ENCODE measurements at regions not wholly inside any gene's neighbourhood (a gene's known extent, or its start where the extent isn't known, plus 50 kb on each side); places are given as distances from the start of the nearest gene placed in this dataset.
"Not testable (repeated sequence)": the region's sequence is repeated elsewhere in the genome, so short reads cannot be mapped to it uniquely, and the experiment has no call there.

DNA sequence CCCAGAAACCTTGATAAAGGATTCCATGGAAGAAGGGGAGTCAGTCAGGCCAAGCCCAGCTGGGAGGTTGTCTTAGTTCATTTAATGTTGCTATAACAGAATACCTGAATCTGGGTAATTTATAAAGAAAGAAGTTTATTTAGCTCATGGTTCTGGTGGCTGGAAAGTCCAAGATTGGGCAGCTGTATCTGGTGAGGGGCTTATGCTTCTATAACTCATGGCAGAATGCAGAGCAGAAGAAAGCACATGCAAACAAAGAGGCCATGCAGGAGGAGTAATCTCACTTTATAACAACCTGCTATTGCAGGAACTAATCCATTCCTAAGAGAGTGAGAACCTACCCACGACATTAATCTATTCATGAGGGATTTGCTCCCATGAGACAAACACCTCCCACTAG lies 54.2 kb upstream of the ANKRD1 start:
- DNase-seq, result no peak

DNA sequence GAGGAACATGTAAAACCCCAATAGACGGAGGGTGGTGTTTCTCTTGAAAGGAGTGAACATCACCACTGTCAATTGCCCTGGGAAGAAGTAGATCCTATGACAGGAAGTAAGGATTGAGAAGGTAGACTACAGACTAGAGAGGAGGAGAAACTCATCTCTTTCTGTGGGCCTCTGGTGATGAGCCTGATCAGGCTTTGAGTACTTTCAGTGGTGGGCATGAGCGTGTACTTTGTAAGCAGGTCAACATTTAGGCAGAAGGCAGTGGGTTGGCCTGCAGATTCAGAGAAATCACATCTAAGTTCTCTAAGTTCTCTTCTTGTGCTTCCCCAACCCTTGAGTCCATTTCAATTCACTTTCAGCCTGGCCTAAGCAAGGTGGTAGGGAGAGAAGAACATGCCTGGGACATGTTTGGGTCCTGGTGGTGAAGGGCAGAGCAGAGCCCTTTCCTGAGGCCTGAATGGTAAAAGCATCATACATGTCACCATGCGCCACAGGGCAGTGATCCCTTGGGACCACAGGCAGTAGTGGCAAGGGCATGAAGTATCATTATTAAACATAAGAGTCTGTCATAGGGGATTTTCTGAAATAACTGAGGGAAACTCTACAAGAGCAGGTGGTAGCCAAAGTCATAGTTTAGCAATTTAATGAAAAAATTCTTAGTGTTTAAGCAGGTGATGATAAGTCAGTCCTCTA lies 56.4 kb upstream of the ANKRD1 start:
- no peak for DNase-seq

DNA sequence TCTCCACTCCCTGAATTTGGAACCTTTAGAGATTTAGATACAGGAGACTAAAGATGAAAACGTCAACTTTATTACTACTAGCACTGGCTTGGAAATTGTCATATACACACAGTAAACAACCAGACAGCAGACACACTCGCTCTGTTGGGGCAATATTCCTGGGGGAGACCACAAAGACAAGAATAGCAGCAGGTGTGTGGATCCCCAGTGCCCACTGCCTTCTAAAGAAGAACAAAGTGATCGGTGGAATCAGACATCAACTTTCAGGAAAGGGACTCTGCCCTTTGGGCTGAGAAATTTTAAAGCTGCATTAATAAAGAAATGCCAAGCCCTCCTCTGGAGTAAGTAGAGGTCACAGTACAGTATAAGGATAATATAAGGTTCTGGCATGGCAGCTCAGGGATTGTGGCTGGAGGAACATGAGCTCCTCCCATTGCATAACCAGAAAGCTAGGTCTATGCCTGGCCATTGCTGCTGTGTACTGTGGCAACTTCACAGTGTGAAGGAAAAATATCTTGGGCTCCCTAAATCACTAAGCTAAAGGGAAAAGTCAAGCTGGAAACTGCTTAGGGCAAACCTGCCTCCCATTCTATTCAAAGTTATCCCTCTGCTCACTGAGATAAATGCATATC lies 57.1 kb upstream of the ANKRD1 start:
- DNase-seq, result no peak

DNA sequence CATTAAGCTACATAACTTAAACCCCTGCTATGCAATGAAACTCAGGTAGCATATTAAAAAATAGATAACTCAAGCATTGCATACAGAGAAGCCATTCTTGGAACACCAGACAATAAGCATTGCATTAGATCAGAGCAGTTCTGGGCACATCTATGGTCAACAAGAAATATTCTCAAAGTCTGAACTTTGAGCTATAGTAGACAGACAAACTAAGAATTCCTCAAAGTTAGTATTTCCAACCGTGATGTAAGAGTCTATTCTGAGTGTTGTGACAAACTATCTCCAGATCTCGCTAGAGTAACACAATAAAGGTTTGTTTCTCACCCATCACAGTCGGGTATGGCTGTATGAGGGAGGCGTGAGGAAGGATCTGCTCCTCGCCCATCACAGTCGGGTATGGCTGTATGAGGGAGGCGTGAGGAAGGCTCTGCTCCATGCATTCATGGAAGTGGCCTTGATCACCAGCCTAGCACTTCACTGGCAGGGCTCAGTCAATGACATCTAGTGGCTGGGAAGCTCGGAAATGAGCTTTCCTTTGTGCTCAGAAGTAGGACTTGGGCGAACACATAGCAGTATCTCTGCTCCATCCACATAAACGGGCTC lies 61.6 kb upstream of the ANKRD1 start:
- no peak for DNase-seq

DNA sequence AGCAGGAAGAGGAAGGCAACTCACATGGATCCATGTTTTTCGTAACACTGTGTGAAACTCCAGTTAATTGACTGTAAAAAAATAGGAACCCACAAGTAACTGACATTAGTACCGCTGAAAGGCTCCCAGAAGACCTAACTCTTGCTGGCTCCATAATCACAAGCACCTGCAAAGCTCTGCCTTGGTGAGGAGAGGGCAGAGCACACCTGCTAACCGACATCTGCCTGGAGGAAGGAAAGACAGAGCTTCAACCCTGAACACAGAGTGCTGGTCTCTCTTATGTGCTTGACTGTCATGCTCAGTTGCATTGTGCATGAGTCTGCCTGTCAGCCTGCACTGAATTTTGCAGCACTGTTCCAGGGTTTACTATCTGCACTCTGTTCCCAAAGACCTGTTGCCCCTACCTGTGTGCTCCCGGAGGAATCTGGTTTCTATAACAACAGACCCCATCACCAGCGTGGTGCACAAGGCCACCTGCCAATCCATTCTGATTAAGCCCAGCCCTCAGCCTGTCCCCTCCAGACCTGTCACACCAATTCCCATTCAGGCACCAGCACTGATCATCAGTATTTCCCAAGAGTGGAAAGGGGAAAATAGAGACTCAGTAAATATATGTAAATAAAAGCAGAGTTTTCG lies 63.1 kb upstream of the ANKRD1 start:
- no peak for DNase-seq

DNA sequence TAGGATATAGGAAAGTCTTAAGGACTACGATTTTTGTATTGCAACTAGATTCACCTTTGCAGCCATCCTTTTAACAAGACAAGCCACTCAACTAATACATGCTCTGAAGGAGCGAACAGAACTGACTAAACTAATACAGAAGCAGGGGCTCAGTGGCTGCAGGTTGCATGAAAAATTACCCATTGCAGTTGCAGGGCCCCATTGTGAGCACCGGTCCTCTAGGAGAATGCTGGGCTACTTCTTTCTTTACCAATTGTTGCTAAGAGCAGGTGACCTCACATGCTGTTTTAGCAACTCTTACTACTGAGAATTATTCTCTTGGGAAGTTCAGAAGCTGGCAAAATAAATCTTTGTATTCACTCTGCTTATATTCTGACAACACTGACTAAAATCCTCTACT lies 64.0 kb upstream of the ANKRD1 start:
- DNase-seq, result no peak

DNA sequence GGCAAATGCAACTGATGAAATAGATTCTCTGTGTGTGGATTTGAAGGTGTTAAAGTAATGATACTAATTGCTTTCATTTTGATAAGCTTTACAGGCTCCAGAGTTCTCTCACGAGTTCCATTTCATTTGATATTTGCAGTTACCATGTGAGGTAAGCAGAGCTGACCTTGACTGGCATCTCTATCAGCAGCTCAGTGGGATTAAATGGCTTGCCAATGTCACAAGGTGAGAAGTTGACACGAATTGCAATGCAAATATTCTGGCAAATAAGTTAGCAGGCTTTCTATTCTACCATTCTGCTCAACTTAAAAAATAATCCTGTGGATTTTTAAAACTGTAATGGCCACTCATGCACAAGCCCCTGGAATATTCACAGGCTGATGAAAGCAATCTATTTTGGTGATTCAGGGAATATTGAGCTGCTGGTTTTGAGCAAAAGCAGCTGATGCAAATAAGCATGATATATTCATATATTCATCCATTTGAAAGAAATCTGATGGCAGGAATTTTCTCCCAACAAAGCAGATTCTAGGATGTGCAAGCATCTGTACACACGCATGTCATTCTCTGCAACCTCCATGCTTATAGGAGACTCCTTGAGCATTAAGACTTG lies 64.5 kb upstream of the ANKRD1 start:
- no peak for DNase-seq

DNA sequence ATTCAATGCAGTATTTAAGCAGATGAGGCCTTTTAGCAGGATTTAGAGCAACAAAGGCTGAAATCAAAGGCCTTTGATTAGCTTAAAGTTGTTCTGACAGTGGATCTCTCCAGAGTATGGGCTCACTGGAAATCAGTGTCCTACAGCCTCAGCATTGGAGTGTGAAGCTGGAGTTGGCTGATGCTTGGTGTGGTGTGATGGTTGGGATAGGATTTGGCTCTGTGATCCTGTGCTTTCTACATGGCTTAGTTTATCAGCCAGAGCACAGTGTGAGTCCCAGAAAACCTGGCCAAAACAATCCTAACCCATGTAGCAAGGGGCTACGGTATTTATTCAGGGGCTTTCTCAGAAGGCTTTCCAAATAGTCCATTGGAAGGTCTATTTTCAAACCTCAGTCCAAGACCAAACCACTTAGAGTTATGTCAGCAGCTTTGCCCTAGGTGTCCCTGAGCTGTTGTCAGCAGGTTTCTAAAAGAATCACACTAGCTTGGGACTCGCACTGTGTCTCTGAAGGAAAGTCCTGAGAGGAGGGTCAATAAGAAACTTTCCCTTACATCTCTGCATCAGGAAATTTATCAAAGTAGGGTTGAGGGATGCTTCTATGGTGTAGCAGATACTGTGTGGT lies 65.4 kb upstream of the ANKRD1 start:
- no peak for DNase-seq

DNA sequence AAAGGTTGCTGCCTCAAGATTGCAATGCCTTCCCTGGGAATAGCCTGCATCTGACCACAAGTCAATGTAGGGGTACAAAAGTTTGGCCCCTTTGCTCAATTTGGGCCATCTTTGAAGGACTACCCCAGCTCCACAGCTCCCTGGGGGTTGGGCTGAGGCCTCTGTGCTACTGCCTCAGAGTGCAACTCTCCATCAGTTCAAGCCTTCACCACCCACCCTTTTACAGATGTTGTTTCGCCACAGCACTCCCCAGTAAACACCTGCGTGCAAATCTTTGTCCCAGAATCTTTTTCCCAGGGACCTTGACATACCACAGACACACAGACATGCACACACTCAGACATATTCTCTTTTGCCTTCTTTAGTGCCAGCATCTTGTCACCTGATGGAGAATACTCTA lies 66.0 kb upstream of the ANKRD1 start:
- DNase-seq, result no peak

DNA sequence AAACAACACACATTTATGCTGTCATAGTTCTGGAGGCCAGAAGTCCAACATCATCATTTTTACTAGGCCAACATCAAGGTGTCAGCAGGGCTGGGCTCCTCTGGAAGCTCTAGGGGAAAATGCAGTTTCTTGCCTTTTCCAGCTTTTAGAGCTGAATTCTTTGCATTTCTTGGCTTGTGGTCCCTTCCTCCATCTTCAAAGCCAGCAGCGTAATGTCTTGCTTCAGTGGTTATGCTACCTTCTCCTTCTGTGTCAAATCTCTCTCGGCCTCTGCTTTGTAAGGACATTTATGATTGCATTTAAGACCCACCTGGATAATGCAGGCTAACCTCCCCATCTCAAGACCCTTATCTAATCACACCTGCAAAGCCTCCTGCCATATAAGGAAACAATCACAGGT lies 66.5 kb upstream of the ANKRD1 start:
- DNase-seq, result no peak

DNA sequence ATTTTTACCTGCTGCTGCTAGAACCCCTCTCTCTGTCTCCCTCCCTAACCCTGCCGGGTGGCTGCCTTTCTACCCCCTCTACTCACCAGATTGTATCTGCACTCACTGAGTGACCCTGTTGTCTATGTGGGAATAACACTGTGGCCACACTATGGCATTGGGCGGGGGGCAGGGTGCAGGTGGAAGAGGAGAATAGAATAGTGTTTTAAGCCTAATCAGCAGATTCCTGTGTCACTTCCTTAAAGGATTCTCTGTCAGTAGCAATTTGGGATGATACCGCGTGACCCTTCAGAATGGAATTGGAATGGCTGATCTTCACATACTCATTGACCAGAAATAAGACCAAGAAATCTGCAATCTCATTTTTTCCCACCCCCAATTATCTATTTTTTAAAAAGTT lies 67.1 kb upstream of the ANKRD1 start:
- no peak for DNase-seq

DNA sequence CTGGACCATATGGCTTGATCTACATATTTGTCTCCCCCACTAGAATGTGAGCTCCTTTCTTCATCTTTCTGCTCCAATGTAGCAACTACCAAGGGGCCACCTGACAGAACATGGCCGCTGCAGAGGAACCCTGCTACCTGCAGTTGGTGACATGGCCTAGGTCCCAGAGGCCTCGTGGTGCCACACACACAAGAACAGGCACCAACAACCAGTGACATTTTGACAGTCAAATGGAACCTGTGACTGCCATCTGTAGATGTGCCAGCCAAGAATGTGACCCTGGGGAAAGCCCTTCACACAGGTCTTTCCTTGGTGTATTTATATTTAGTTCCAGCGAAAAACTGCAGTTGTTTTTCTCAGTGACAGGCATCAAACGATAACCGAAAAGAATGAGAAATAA lies 67.9 kb upstream of the ANKRD1 start:
- DNase-seq, result no peak

DNA sequence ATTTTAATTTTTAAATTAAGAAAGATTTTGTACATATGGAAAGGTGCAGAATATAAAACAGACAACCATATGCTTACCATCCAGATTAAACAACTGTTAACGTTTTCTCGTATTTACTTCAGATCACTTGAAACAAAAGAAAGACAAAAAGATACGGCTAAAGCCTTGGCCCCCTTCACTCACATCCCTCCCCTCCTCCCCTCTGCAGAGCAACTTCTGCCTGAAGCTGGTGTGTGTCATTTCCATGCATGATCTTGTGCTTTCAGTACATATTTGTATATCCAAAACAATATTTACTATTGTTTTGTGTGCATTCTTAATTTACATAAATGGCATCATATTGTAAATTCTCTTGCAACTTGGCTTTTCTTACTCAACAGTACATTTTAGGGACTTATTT lies 68.5 kb upstream of the ANKRD1 start:
- DNase-seq, result no peak

DNA sequence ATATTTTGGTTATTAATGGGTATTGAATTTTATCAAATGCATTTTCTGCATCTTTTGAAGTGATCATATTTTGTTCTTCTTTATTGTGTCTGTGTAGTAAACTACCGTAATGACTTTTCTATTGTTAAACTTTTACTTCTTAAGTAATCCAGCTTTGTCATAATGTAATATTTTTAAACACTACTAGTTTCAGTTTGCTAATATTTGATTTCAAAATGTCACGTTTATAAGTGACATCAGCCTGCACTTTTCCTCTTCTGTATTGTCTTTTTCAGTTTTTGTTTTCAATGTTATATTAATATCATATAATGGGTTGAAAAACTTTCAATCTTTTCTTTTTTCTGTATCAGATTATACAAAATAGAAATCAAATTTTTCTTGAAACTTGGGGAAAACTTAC lies 71.6 kb upstream of the ANKRD1 start:
- DNase-seq, result no peak

DNA sequence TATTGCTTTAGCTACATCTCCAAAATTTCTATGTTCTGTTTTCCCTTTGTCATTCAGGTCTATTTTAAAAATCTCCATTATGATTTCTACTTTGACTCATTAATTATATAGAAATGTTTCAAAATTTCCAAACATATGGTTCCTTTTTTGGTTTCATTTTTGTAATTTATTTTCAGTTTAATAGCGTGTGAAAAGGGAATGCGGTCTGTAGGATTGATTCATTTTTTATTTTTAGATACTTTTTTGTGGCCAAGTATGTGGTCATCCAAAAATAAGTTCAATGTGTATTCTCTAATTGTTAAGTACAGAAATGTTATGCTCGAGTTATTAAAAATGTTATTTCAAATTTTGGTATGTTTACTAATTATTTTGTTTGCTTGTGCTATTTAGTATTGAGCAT lies 72.5 kb upstream of the ANKRD1 start:
- no peak for DNase-seq

DNA sequence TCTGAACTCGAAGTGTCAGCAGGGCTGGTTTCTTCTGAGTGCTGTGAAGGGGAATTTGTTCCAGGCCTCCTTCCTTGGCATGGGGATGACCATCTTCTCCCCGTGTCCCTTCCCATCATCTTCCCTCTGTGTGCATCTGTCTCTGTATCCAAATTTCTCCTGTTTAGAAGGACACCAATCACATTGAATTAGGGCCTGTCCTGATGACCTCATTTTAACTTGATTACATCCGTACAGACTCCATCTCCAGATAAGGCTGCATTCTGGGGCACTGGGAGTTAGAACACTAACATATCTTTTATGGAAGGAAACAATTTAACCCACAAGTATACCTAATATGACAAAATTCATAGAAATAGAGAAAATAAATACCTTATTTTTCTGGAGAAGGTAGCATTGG lies 76.8 kb upstream of the ANKRD1 start:
- no peak for DNase-seq

DNA sequence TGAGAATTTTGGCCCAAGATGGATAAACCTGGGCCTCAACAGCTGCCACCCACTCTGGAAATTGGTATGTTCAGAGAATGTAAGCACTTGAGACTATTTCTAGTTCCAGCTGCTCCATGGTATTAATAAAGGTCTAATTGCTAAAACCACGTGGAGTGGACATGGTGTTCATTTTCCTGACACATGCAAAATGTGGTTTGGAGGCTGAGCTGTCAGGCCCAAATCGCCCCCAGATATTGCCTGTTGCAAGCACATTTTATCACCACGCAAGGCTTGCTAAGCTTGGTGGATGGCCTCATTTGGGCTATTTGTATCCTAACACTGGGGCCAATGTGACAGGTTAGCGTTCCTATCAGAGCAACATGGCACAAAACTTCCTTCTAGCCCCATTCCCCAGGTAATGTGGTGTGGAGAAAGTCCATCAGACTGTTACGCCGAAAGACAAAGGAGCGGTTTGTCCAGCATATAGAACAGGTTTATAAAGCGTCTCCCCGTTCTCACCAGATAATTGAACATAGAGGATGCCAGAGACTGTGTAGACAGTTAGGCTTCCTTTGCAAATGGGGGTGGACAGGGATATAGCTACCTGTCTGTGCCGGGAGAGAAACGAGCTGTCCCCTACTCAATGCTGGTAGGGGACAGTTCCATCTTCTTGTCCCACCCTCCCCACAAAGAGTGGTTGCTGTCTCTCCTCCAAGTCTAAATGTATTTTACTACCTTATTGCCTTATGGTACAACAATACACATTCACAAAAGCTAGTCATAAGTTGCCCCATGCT lies 78.0 kb upstream of the ANKRD1 start:
- no peak for DNase-seq

DNA sequence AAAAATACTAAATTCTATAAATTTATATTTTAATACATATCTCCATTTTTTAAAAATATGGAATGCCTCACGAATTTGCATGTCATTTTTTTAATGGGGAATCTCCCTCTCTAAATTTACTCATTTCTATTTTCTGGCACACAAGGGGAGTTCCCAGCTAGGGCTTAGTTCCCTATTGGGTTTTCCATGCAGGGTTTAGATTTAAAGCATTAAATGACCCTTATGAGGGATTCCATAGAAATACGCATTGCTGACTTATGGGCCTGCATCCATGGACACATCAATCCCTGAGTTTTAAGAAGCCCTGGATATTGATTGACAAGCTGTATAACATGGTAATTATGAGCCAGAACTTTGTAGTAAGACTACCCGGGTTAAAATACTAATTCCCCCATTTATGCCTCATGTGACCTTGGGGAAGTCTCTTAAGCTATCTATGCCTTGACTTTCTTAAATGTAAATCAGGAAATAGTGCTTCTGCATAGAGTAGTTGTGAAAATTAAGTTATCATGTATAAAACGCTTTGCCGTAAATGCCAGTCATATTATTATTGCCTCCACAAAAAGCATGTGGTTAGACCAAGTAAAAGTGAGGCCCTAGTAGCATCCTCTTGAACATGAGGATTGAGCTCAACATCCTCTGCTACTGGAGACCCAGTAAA lies 78.8 kb upstream of the ANKRD1 start:
- DNase-seq, result no peak

DNA sequence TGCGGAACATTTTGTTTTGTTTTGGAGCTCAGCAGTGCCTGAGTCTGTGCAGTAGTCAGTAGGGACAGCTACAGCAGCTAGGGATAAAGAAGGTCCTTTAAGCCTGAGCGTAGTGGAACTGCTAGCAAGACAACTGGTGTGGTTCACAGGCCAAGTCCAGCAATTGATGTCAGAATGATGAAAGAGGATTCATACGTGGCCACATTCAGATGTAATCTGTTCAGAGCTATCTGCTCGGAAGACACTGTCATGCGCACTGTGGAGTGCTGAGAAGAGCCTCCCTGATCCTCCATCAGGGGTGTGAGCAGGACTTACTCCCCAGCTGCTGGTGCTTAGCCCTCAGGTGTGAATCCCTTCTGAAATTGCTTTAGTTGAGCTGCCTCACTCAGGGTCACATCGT lies 79.6 kb upstream of the ANKRD1 start:
- DNase-seq, result no peak

DNA sequence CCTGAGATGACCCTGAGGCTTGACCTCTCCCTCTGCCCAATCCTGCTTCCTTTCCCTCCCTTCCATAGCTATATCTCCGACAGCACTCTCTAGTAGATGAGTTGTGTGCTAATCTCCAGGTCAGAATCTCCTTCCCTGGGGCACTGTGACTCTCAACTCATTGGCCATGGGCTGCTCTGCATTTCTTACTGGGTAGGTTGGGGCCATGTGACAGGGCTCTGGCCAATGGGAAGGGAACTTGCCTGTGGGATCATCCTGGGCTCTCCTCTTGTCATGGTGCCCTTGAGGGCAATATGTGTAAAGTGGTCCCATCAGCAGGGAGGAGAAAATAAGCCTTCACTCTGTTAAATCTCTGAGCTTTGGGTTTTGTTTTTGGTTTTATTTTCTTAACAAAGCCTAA lies 80.1 kb upstream of the ANKRD1 start:
- DNase-seq, result no peak

DNA sequence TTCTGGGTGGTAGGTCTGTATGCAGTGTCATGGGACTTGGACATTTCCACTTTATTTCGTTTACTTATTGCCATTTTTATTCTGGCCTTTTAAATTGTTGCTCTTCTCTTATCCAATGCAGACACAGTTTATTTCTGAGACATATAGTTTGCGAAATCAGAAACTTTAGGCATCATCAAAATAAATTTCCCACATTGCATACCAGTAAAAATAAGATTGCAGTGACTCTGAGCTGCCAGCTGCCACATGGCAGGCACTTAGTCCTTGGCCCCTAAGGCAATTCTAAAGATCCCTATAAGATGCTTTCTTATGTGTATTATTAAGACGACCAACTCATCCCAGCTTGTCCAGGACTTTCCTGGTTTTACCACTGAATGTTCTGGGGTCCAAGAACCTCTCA lies 81.8 kb upstream of the ANKRD1 start:
- no peak for DNase-seq

DNA sequence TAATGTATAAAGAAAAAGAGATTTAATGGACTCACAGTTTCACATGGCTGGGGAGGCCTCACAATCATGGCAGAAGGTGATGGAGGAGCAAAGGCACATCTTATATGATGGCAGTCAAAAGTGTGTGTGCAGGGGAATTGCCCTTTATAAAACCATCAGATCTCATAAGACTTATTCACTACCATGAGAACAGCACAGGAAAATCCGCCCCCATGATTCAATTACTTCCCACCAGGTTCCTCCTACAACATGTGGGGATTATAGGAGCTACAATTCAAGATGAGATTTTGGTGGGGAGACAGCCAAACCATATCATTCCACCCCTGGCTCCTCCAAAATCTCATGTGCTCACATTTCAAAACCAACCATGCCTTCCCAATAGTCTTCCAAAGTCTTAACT lies 82.5 kb upstream of the ANKRD1 start:
- not testable (repeated sequence) for DNase-seq
